GM23248 (cell line): ENCODE measurements at regions not wholly inside any gene's neighbourhood (a gene's known extent, or its start where the extent isn't known, plus 50 kb on each side); places are given as distances from the start of the nearest gene placed in this dataset.

Source experiments
- EZH2 ChIP-seq: fragments of 200-600 bp; sonication (generic); IDR thresholded peaks from 2 replicates; pipeline ENCODE4 v1.6.1; 2018; ENCODE audit warnings: antibody characterized with exemption, mild to moderate bottlenecking; ENCODE audit not compliant: insufficient read depth, poor library complexity, severe bottlenecking
- EZH2phosphoT487 ChIP-seq: fragments of 200-600 bp; sonication (generic); IDR thresholded peaks from 2 replicates; pipeline ENCODE4 v1.6.1; 2018; ENCODE audit warnings: antibody characterized with exemption, moderate library complexity, mild to moderate bottlenecking, low read depth; ENCODE audit not compliant: insufficient read depth

- no peak for TF ChIP-seq EZH2
- no peak for TF ChIP-seq EZH2phosphoT487
Measured at GRCh38 chr10:27388761-27389399, 115.2 kb upstream of the RAB18 start.
